ENCODE measurements at regions not wholly inside any gene's neighbourhood (a gene's known extent, or its start where the extent isn't known, plus 50 kb on each side); places are given as distances from the start of the nearest gene placed in this dataset.

DNA sequence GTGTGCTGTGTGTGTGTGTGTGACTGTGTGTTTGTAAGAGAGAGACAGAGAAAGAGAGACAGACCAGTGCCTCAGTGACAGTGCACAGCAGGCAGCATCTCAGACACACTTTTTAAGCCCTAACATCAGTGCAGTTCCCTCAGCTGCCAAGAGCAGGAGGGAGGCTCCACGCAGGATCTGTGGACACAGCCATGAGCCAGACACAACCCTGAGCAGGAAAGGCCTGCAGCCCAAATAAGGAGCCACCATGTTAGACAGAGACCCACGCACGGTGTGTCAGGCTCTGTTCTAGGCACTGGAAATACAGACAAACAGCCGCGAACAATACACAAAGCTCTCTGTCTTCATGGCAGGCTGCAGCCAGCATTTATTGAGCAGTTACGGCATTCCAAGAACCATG, 445.5 kb downstream of the MATN1 start:
- H3K79me2 ChIP-seq (replicated peaks; ENCODE audit: insufficient read depth, low read length) = no peaks in the 10 kb centered on the region
- no peak overlapping the region for H3K9ac ChIP-seq (ENCODE audit: low read length)
- no peaks in the 10 kb centered on the region for H3K9me2 ChIP-seq (ENCODE audit: insufficient read depth, low read length)
- H3F3A ChIP-seq (ENCODE audit: insufficient read depth, low read length, poor library complexity, severe bottlenecking) = no peaks in the 10 kb centered on the region
- H2AFZ ChIP-seq (ENCODE audit: low read depth, low read length) = no peak overlapping the region
- H3K9me3 ChIP-seq (ENCODE audit: low read length) = no peaks in the 10 kb centered on the region
- no peak for TF ChIP-seq EZH2 (IDR thresholded peaks at IDR 0.05; ENCODE audit: borderline replicate concordance, insufficient read depth, low read length, poor library complexity, severe bottlenecking)
- TF ChIP-seq RAD21 (conservative IDR thresholded peaks at IDR 0.05) = no peak
- TF ChIP-seq, protein P1, sequence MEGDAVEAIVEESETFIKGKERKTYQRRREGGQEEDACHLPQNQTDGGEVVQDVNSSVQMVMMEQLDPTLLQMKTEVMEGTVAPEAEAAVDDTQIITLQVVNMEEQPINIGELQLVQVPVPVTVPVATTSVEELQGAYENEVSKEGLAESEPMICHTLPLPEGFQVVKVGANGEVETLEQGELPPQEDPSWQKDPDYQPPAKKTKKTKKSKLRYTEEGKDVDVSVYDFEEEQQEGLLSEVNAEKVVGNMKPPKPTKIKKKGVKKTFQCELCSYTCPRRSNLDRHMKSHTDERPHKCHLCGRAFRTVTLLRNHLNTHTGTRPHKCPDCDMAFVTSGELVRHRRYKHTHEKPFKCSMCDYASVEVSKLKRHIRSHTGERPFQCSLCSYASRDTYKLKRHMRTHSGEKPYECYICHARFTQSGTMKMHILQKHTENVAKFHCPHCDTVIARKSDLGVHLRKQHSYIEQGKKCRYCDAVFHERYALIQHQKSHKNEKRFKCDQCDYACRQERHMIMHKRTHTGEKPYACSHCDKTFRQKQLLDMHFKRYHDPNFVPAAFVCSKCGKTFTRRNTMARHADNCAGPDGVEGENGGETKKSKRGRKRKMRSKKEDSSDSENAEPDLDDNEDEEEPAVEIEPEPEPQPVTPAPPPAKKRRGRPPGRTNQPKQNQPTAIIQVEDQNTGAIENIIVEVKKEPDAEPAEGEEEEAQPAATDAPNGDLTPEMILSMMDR (IDR thresholded peaks at IDR 0.05; ENCODE audit: poor library complexity, severe bottlenecking) = no peak
- no peak for TF ChIP-seq MXI1 (conservative IDR thresholded peaks at IDR 0.05; ENCODE audit: poor library complexity, severe bottlenecking)
- no peak for TF ChIP-seq EP300 (conservative IDR thresholded peaks at IDR 0.05; ENCODE audit: poor library complexity, severe bottlenecking)
- no peak for TF ChIP-seq POLR2AphosphoS5 (IDR thresholded peaks at IDR 0.05)
- no peak for TF ChIP-seq TAF1 (IDR thresholded peaks at IDR 0.05; ENCODE audit: low read depth)
- TF ChIP-seq SMC3 (conservative IDR thresholded peaks at IDR 0.05; ENCODE audit: poor library complexity) = no peak
- TF ChIP-seq, protein P2, sequence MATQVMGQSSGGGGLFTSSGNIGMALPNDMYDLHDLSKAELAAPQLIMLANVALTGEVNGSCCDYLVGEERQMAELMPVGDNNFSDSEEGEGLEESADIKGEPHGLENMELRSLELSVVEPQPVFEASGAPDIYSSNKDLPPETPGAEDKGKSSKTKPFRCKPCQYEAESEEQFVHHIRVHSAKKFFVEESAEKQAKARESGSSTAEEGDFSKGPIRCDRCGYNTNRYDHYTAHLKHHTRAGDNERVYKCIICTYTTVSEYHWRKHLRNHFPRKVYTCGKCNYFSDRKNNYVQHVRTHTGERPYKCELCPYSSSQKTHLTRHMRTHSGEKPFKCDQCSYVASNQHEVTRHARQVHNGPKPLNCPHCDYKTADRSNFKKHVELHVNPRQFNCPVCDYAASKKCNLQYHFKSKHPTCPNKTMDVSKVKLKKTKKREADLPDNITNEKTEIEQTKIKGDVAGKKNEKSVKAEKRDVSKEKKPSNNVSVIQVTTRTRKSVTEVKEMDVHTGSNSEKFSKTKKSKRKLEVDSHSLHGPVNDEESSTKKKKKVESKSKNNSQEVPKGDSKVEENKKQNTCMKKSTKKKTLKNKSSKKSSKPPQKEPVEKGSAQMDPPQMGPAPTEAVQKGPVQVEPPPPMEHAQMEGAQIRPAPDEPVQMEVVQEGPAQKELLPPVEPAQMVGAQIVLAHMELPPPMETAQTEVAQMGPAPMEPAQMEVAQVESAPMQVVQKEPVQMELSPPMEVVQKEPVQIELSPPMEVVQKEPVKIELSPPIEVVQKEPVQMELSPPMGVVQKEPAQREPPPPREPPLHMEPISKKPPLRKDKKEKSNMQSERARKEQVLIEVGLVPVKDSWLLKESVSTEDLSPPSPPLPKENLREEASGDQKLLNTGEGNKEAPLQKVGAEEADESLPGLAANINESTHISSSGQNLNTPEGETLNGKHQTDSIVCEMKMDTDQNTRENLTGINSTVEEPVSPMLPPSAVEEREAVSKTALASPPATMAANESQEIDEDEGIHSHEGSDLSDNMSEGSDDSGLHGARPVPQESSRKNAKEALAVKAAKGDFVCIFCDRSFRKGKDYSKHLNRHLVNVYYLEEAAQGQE (IDR thresholded peaks at IDR 0.05; ENCODE audit: borderline replicate concordance) = no peak
- no peak overlapping the region for H3K4me3 ChIP-seq (ENCODE audit: low read length)
- H3K27me3 ChIP-seq (ENCODE audit: insufficient read depth, low read depth, low read length) = no peaks in the 10 kb centered on the region
- no peaks in the 10 kb centered on the region for H4K20me1 ChIP-seq (ENCODE audit: insufficient read depth)
- H3K4me2 ChIP-seq (ENCODE audit: low read length) = no peak overlapping the region
- H3K27ac ChIP-seq (ENCODE audit: low read length) = no peak overlapping the region
- no peaks in the 10 kb centered on the region for H3K36me3 ChIP-seq (ENCODE audit: insufficient read depth, low read length)

DNA sequence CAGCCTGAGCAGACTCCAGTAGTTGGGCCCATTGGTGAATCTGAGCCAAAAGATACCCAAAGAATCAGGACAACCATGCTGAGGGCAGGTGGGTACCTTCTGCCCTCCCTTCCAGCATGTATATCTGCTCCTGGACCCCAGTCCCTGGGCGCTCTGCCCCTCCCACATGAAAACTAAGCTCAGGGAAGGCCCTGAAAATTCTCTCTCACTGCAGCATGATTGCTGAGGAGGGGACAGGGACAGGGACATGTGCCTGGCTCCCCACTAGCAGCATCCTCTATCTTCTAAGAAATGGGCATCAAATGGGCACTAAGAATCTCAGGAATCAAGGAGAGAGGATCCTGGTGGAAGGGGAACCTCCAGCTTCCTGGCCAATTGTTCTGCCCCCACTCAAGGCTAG, 446.0 kb downstream of the MATN1 start:
- no peaks in the 10 kb centered on the region for H3K36me3 ChIP-seq (ENCODE audit: insufficient read depth, low read length)
- no peaks in the 10 kb centered on the region for H4K20me1 ChIP-seq (ENCODE audit: insufficient read depth)
- no peak overlapping the region for H3K4me3 ChIP-seq (ENCODE audit: low read length)
- H3K9me2 ChIP-seq (ENCODE audit: insufficient read depth, low read length) = no peaks in the 10 kb centered on the region
- no peaks in the 10 kb centered on the region for H3F3A ChIP-seq (ENCODE audit: insufficient read depth, low read length, poor library complexity, severe bottlenecking)
- H2AFZ ChIP-seq (ENCODE audit: low read depth, low read length) = no peak overlapping the region
- no peak overlapping the region for H3K4me2 ChIP-seq (ENCODE audit: low read length)
- no peaks in the 10 kb centered on the region for H3K27me3 ChIP-seq (ENCODE audit: insufficient read depth, low read depth, low read length)
- TF ChIP-seq RAD21 (conservative IDR thresholded peaks at IDR 0.05) (no peak), EZH2 (IDR thresholded peaks at IDR 0.05; ENCODE audit: borderline replicate concordance, insufficient read depth, low read length, poor library complexity, severe bottlenecking) (no peak), EP300 (conservative IDR thresholded peaks at IDR 0.05; ENCODE audit: poor library complexity, severe bottlenecking) (no peak), POLR2AphosphoS5 (IDR thresholded peaks at IDR 0.05) (no peak), SMC3 (conservative IDR thresholded peaks at IDR 0.05; ENCODE audit: poor library complexity) (no peak), MXI1 (conservative IDR thresholded peaks at IDR 0.05; ENCODE audit: poor library complexity, severe bottlenecking) (no peak), TAF1 (IDR thresholded peaks at IDR 0.05; ENCODE audit: low read depth) (no peak)
- TF ChIP-seq, protein P1 (IDR thresholded peaks at IDR 0.05; ENCODE audit: poor library complexity, severe bottlenecking) = no peak
- TF ChIP-seq, protein P2 (IDR thresholded peaks at IDR 0.05; ENCODE audit: borderline replicate concordance) = no peak
- H3K9ac ChIP-seq (ENCODE audit: low read length) = no peak overlapping the region
- H3K9me3 ChIP-seq (ENCODE audit: low read length) = no peaks in the 10 kb centered on the region
- H3K27ac ChIP-seq (ENCODE audit: low read length) = no peak overlapping the region
- H3K79me2 ChIP-seq (replicated peaks; ENCODE audit: insufficient read depth, low read length) = no peaks in the 10 kb centered on the region

Measured in neural cell (in vitro differentiated cells).